ENCODE measurements at regions not wholly inside any gene's neighbourhood (a gene's known extent, or its start where the extent isn't known, plus 50 kb on each side); places are given as distances from the start of the nearest gene placed in this dataset.

- H3K9me3 ChIP-seq: peaks cover 5% of the 10 kb centered on the region
- no peak for DNase-seq
- no peaks in the 10 kb centered on the region for H3K27me3 ChIP-seq
- H3K36me3 ChIP-seq: no peaks in the 10 kb centered on the region
- H3K4me3 ChIP-seq: no peak overlapping the region
Measured at GRCh38 chr5:118701791-118702190, 286.6 kb downstream of the DTWD2 start.

- DNase-seq: no peak
- H3K27me3 ChIP-seq: no peaks in the 10 kb centered on the region
- H3K4me3 ChIP-seq: no peak overlapping the region
- no peaks in the 10 kb centered on the region for H3K36me3 ChIP-seq
- H3K9me3 ChIP-seq: peaks cover 5% of the 10 kb centered on the region
Measured at GRCh38 chr5:118700510-118700909, 287.8 kb downstream of the DTWD2 start.

GRCh38 chr5:118698774-118699173 lies 289.6 kb downstream of the DTWD2 start:
- DNase-seq: no peak
- H3K27me3 ChIP-seq: no peaks in the 10 kb centered on the region
- H3K9me3 ChIP-seq: peaks cover 3% of the 10 kb centered on the region
- no peaks in the 10 kb centered on the region for H3K36me3 ChIP-seq
- H3K4me3 ChIP-seq: no peak overlapping the region

GRCh38 chr5:118696076-118696475 lies 292.3 kb downstream of the DTWD2 start:
- H3K4me3 ChIP-seq: no peak overlapping the region
- no peak for DNase-seq
- no peaks in the 10 kb centered on the region for H3K27me3 ChIP-seq
- no peaks in the 10 kb centered on the region for H3K9me3 ChIP-seq
- no peaks in the 10 kb centered on the region for H3K36me3 ChIP-seq

GRCh38 chr5:118692811-118693342 lies 295.5 kb downstream of the DTWD2 start:
- Histone ChIP-seq H3K4me3 (no peak overlapping the region), H3K9me3 (no peaks in the 10 kb centered on the region), H3K36me3 (no peaks in the 10 kb centered on the region), H3K27me3 (no peaks in the 10 kb centered on the region)
- no peak for DNase-seq

- no peaks in the 10 kb centered on the region for H3K36me3 ChIP-seq
- H3K9me3 ChIP-seq: no peaks in the 10 kb centered on the region
- no peak for DNase-seq
- H3K4me3 ChIP-seq: no peak overlapping the region
- H3K27me3 ChIP-seq: no peaks in the 10 kb centered on the region
Measured at GRCh38 chr5:118687661-118688621, 300.4 kb downstream of the DTWD2 start.

- Histone ChIP-seq H3K4me3 (no peak overlapping the region), H3K36me3 (no peaks in the 10 kb centered on the region), H3K27me3 (no peaks in the 10 kb centered on the region), H3K9me3 (no peaks in the 10 kb centered on the region)
- DNase-seq: no peak
Measured at GRCh38 chr5:118687100-118687499, 301.2 kb downstream of the DTWD2 start.

- DNase-seq: no peak
- Histone ChIP-seq H3K27me3 (0 out of 2 replicates have a peak, but pooled peaks cover 6% of the 10 kb centered on the region), H3K4me3 (no peak overlapping the region), H3K36me3 (no peaks in the 10 kb centered on the region), H3K9me3 (no peaks in the 10 kb centered on the region)
Measured at GRCh38 chr5:118681655-118682054, 306.7 kb downstream of the DTWD2 start.

- Histone ChIP-seq H3K4me3 (no peak overlapping the region), H3K36me3 (no peaks in the 10 kb centered on the region), H3K27me3 (0 out of 2 replicates have a peak, but pooled peaks cover 6% of the 10 kb centered on the region), H3K9me3 (no peaks in the 10 kb centered on the region)
- no peak for DNase-seq
Measured at GRCh38 chr5:118679264-118679940, 308.9 kb downstream of the DTWD2 start.

- H3K27me3 ChIP-seq: 0 out of 2 replicates have a peak, but pooled peaks cover 6% of the 10 kb centered on the region
- H3K4me3 ChIP-seq: no peak overlapping the region
- DNase-seq: no peak
Measured at GRCh38 chr5:118678746-118679145, 309.6 kb downstream of the DTWD2 start.

GRCh38 chr5:118675247-118675646 lies 313.1 kb downstream of the DTWD2 start:
- DNase-seq: no peak
- H3K36me3 ChIP-seq: no peaks in the 10 kb centered on the region

More at GRCh38 chr5:118678746-118679145, 309.6 kb downstream of the DTWD2 start:
- H3K36me3 ChIP-seq: no peaks in the 10 kb centered on the region
- no peaks in the 10 kb centered on the region for H3K9me3 ChIP-seq

GRCh38 chr5:118657576-118657975 lies 330.8 kb downstream of the DTWD2 start:
- H3K9me3 ChIP-seq: 0 out of 2 replicates have a peak, but pooled peaks cover 2% of the 10 kb centered on the region
- H3K36me3 ChIP-seq: no peaks in the 10 kb centered on the region
- no peaks in the 10 kb centered on the region for H3K27me3 ChIP-seq
- no peak overlapping the region for H3K4me3 ChIP-seq
- DNase-seq: no peak

More at GRCh38 chr5:118675247-118675646, 313.1 kb downstream of the DTWD2 start:
- H3K4me3 ChIP-seq: no peak overlapping the region
- no peaks in the 10 kb centered on the region for H3K9me3 ChIP-seq
- H3K27me3 ChIP-seq: 0 out of 2 replicates have a peak, but pooled peaks cover 4% of the 10 kb centered on the region

GRCh38 chr5:118653872-118654271 lies 334.5 kb downstream of the DTWD2 start:
- Histone ChIP-seq H3K9me3 (0 out of 2 replicates have a peak, but pooled peaks cover 2% of the 10 kb centered on the region), H3K36me3 (no peaks in the 10 kb centered on the region), H3K27me3 (no peaks in the 10 kb centered on the region), H3K4me3 (no peak overlapping the region)
- no peak for DNase-seq

- no peak for DNase-seq
- Histone ChIP-seq H3K9me3 (0 out of 2 replicates have a peak, but pooled peaks cover 2% of the 10 kb centered on the region), H3K4me3 (no peak overlapping the region), H3K27me3 (no peaks in the 10 kb centered on the region), H3K36me3 (no peaks in the 10 kb centered on the region)
Measured at GRCh38 chr5:118653183-118653582, 335.2 kb downstream of the DTWD2 start.

GRCh38 chr5:118651002-118651401 lies 337.3 kb downstream of the DTWD2 start:
- H3K36me3 ChIP-seq: no peaks in the 10 kb centered on the region
- no peaks in the 10 kb centered on the region for H3K27me3 ChIP-seq
- DNase-seq: no peak
- no peaks in the 10 kb centered on the region for H3K9me3 ChIP-seq
- H3K4me3 ChIP-seq: no peak overlapping the region

GRCh38 chr5:118647587-118647986 lies 340.8 kb downstream of the DTWD2 start:
- Histone ChIP-seq H3K27me3 (no peaks in the 10 kb centered on the region), H3K9me3 (no peaks in the 10 kb centered on the region), H3K36me3 (no peaks in the 10 kb centered on the region), H3K4me3 (no peak overlapping the region)
- DNase-seq: no peak

GRCh38 chr5:118646917-118647316 lies 341.4 kb downstream of the DTWD2 start:
- no peak for DNase-seq
- no peaks in the 10 kb centered on the region for H3K27me3 ChIP-seq
- no peak overlapping the region for H3K4me3 ChIP-seq

More at GRCh38 chr5:118646917-118647316, 341.4 kb downstream of the DTWD2 start:
- Histone ChIP-seq H3K36me3 (no peaks in the 10 kb centered on the region), H3K9me3 (no peaks in the 10 kb centered on the region)
